GM12873 (cell line): ENCODE measurements at regions not wholly inside any gene's neighbourhood (a gene's known extent, or its start where the extent isn't known, plus 50 kb on each side); places are given as distances from the start of the nearest gene placed in this dataset.

Source experiments
- CTCF ChIP-seq: IDR thresholded peaks from 2 replicates; pipeline ENCODE4 v1.5.1; 2012; ENCODE audit warnings: low read depth, mild to moderate bottlenecking, moderate library complexity, low read length, control low read depth; ENCODE audit not compliant: insufficient read depth; ENCODE audit errors: missing control alignments

GRCh38 chr6:103107985-103108384 lies 1714.5 kb downstream of the GRIK2 start:
- TF ChIP-seq CTCF: no peak

GRCh38 chr6:103105686-103106085 lies 1712.2 kb downstream of the GRIK2 start:
- TF ChIP-seq CTCF: no peak

GRCh38 chr6:103101267-103101666 lies 1707.8 kb downstream of the GRIK2 start:
- no peak for TF ChIP-seq CTCF

GRCh38 chr6:103085801-103086200 lies 1692.3 kb downstream of the GRIK2 start:
- TF ChIP-seq CTCF: no peak

GRCh38 chr6:103081876-103082630 lies 1688.5 kb downstream of the GRIK2 start:
- no peak for TF ChIP-seq CTCF

- no peak for TF ChIP-seq CTCF
Observed at GRCh38 chr6:103081126-103081525, 1687.6 kb downstream of the GRIK2 start.

GRCh38 chr6:103080497-103080896 lies 1687.0 kb downstream of the GRIK2 start:
- TF ChIP-seq CTCF: no peak
